ENCODE measurements at regions not wholly inside any gene's neighbourhood (a gene's known extent, or its start where the extent isn't known, plus 50 kb on each side); places are given as distances from the start of the nearest gene placed in this dataset.

DNA sequence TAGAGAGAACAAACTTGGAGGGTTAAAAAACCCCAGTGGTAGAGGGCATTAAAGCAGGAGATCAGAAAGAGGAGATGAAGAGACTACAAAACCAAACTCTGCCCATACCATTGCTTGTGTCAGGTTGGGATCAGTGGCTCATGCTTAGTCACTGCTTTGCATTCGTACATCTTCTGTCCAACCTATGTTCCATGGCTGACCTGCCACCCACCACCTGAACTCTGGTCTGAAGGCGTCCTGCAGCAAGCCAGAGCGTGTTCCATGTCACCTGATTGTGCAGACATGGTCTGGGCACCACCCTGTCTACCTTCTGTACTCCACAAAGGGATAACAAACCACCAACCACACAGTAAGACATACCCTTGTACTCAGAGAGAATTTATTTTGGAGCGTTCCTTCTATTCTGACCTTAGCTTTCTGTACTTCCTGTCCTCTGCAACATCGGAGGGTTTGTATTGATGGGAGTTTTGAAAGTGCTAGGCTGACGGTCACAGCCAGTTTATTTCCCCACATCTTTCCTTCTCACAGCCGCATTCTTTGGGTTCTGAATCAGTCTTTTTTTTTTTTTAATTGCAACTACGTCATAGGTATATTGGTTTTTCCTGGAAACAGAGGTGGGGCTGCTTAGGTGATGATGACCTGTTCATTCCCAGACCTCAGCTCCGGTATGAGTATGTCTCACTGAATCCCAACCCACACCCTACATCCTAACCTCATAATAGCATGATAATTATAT is 88.3 kb downstream of the SOWAHC start:
- Histone ChIP-seq H3K9ac (ENCODE audit: low read length) (peak overlapping the region; percentile 40), H3K27ac (ENCODE audit: low read depth, low read length) (peak overlapping the region; percentile 65), H3K36me3 (ENCODE audit: insufficient read depth, low read length) (no peaks in the 10 kb centered on the region), H3K4me1 (ENCODE audit: insufficient read depth, low read length) (peaks cover 44% of the 10 kb centered on the region), H3K79me2 (ENCODE audit: insufficient read depth, low read length) (no peaks in the 10 kb centered on the region), H3K9me3 (ENCODE audit: insufficient read depth, low read depth, low read length) (no peaks in the 10 kb centered on the region), H4K20me1 (ENCODE audit: insufficient read depth, low read length) (no peaks in the 10 kb centered on the region), H3K27me3 (ENCODE audit: insufficient read depth, low read length) (no peaks in the 10 kb centered on the region), H3K4me3 (ENCODE audit: insufficient read depth, low read depth, low read length) (peak overlapping the region; percentile 27), H2AFZ (ENCODE audit: low read depth, low read length) (peak overlapping the region; percentile 31), H3K4me2 (ENCODE audit: low read length) (peak overlapping the region; percentile 72)
- Mint-ChIP-seq H3K4me1 (ENCODE audit: low read depth, unreplicated experiment) (peaks cover 36% of the 10 kb centered on the region), H3K9me3 (ENCODE audit: unreplicated experiment) (no peaks in the 10 kb centered on the region), H3K27ac (ENCODE audit: unreplicated experiment) (no peak overlapping the region), H3K27me3 (ENCODE audit: low read depth, unreplicated experiment) (no peaks in the 10 kb centered on the region), H3K36me3 (ENCODE audit: low read depth, unreplicated experiment) (no peaks in the 10 kb centered on the region), H3K4me3 (ENCODE audit: unreplicated experiment) (no peak overlapping the region)
- peak; percentile 92 for DNase-seq (ENCODE audit: low read depth)
- FAIRE-seq, result peak; percentile 5
- TF ChIP-seq, protein P1, sequence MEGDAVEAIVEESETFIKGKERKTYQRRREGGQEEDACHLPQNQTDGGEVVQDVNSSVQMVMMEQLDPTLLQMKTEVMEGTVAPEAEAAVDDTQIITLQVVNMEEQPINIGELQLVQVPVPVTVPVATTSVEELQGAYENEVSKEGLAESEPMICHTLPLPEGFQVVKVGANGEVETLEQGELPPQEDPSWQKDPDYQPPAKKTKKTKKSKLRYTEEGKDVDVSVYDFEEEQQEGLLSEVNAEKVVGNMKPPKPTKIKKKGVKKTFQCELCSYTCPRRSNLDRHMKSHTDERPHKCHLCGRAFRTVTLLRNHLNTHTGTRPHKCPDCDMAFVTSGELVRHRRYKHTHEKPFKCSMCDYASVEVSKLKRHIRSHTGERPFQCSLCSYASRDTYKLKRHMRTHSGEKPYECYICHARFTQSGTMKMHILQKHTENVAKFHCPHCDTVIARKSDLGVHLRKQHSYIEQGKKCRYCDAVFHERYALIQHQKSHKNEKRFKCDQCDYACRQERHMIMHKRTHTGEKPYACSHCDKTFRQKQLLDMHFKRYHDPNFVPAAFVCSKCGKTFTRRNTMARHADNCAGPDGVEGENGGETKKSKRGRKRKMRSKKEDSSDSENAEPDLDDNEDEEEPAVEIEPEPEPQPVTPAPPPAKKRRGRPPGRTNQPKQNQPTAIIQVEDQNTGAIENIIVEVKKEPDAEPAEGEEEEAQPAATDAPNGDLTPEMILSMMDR (IDR thresholded peaks at IDR 0.05; ENCODE audit: insufficient read depth, low read depth, low read length), result no peak

DNA sequence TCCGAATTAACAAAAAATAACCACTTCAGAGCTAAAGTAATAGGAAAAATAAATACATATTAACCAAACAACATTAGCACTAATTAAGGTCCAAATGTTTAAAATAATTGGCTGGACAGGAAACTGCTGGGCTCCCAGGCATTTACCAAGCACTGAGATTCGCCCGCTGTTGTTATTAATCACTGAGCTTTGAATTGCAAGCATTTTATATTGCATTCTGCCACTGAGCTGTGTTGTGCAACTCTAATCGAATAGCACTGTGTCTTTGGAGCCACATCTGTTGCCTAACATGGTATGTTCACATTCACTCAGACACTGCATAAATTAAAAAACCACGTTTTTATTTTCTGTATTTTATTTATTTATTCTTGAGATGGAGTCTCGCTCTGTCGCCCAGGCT is 88.9 kb downstream of the SOWAHC start:
- H3K9me3 ChIP-seq (ENCODE audit: insufficient read depth, low read depth, low read length), result no peaks in the 10 kb centered on the region
- Mint-ChIP-seq H3K9me3 (ENCODE audit: unreplicated experiment) (no peaks in the 10 kb centered on the region), H3K4me1 (ENCODE audit: low read depth, unreplicated experiment) (peaks cover 36% of the 10 kb centered on the region), H3K27me3 (ENCODE audit: low read depth, unreplicated experiment) (no peaks in the 10 kb centered on the region), H3K4me3 (ENCODE audit: unreplicated experiment) (no peak overlapping the region), H3K36me3 (ENCODE audit: low read depth, unreplicated experiment) (no peaks in the 10 kb centered on the region), H3K27ac (ENCODE audit: unreplicated experiment) (no peak overlapping the region)
- FAIRE-seq (no peak), DNase-seq (ENCODE audit: low read depth) (peak; percentile 71)
- no peaks in the 10 kb centered on the region for H3K79me2 ChIP-seq (ENCODE audit: insufficient read depth, low read length)
- TF ChIP-seq, protein P1 (IDR thresholded peaks at IDR 0.05; ENCODE audit: insufficient read depth, low read depth, low read length), result no peak
- TF ChIP-seq EZH2 (IDR thresholded peaks at IDR 0.05; ENCODE audit: insufficient read depth, low read length), result no peak
- no peaks in the 10 kb centered on the region for H4K20me1 ChIP-seq (ENCODE audit: insufficient read depth, low read length)
- no peaks in the 10 kb centered on the region for H3K36me3 ChIP-seq (ENCODE audit: insufficient read depth, low read length)
- no peak overlapping the region for H2AFZ ChIP-seq (ENCODE audit: low read depth, low read length)
- no peak overlapping the region for H3K9ac ChIP-seq (ENCODE audit: low read length)
- peaks cover 44% of the 10 kb centered on the region for H3K4me1 ChIP-seq (ENCODE audit: insufficient read depth, low read length)
- no peaks in the 10 kb centered on the region for H3K27me3 ChIP-seq (ENCODE audit: insufficient read depth, low read length)
- no peak overlapping the region for H3K4me3 ChIP-seq (ENCODE audit: insufficient read depth, low read depth, low read length)
- peak overlapping the region; percentile 50 for H3K27ac ChIP-seq (ENCODE audit: low read depth, low read length)
- H3K4me2 ChIP-seq (ENCODE audit: low read length), result peak overlapping the region; percentile 72

DNA sequence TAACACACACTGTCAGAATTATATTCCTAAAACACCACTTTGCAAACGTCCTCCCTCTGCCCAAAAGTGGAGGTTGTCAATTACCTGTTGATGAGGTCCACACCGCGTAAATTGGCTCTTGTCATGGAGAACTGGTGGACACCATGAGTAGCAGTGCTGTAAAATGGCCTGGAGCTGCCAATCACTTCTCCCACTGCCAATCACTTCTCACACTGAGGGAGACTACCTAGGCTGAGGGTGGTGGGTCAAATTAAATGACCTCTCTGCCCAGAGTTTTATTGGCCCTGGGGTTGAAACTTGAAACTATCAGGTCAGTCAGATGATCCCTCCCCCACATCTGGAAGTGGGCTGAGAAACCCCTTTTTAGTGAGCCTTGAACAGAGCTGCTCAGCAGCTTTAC is 89.6 kb downstream of the SOWAHC start:
- Histone ChIP-seq H3K4me1 (ENCODE audit: insufficient read depth, low read length) (peaks cover 43% of the 10 kb centered on the region), H3K27ac (ENCODE audit: low read depth, low read length) (no peak overlapping the region), H3K9me3 (ENCODE audit: insufficient read depth, low read depth, low read length) (no peaks in the 10 kb centered on the region), H2AFZ (ENCODE audit: low read depth, low read length) (no peak overlapping the region), H4K20me1 (ENCODE audit: insufficient read depth, low read length) (no peaks in the 10 kb centered on the region), H3K36me3 (ENCODE audit: insufficient read depth, low read length) (no peaks in the 10 kb centered on the region), H3K9ac (ENCODE audit: low read length) (no peak overlapping the region), H3K79me2 (ENCODE audit: insufficient read depth, low read length) (no peaks in the 10 kb centered on the region), H3K4me2 (ENCODE audit: low read length) (no peak overlapping the region), H3K27me3 (ENCODE audit: insufficient read depth, low read length) (no peaks in the 10 kb centered on the region), H3K4me3 (ENCODE audit: insufficient read depth, low read depth, low read length) (no peak overlapping the region)
- DNase-seq (ENCODE audit: low read depth), result no peak
- no peak for FAIRE-seq
- Mint-ChIP-seq H3K27me3 (ENCODE audit: low read depth, unreplicated experiment) (no peaks in the 10 kb centered on the region), H3K36me3 (ENCODE audit: low read depth, unreplicated experiment) (no peaks in the 10 kb centered on the region), H3K9me3 (ENCODE audit: unreplicated experiment) (no peaks in the 10 kb centered on the region), H3K27ac (ENCODE audit: unreplicated experiment) (no peak overlapping the region), H3K4me1 (ENCODE audit: low read depth, unreplicated experiment) (peaks cover 36% of the 10 kb centered on the region), H3K4me3 (ENCODE audit: unreplicated experiment) (no peak overlapping the region)
- TF ChIP-seq EZH2 (IDR thresholded peaks at IDR 0.05; ENCODE audit: insufficient read depth, low read length), result no peak
- TF ChIP-seq, protein P1 (IDR thresholded peaks at IDR 0.05; ENCODE audit: insufficient read depth, low read depth, low read length), result no peak

Measured in astrocyte (in vitro differentiated cells and primary cell).